HG03439 (cell line): ENCODE measurements at regions not wholly inside any gene's neighbourhood (a gene's known extent, or its start where the extent isn't known, plus 50 kb on each side); places are given as distances from the start of the nearest gene placed in this dataset.

Source experiments
- ATAC-seq: cut with Tn5 transposase; IDR thresholded peaks from one replicate; pipeline ENCODE4 v1.9.1; 2021; ENCODE audit warnings: mild to moderate bottlenecking, moderate library complexity; ENCODE audit not compliant: unreplicated experiment

- no peak for ATAC-seq
These were observed 108.4 kb upstream of the NBEA start for GRCh38 chr13:34833562-34834182.

GRCh38 chr13:34842466-34842865 lies 99.6 kb upstream of the NBEA start:
- no peak for ATAC-seq

GRCh38 chr13:34847766-34848165 lies 94.3 kb upstream of the NBEA start:
- ATAC-seq = no peak

GRCh38 chr13:34849406-34849805 lies 92.7 kb upstream of the NBEA start:
- no peak for ATAC-seq

GRCh38 chr13:34853161-34853560 lies 88.9 kb upstream of the NBEA start:
- ATAC-seq = no peak

- no peak for ATAC-seq
These were observed 84.3 kb upstream of the NBEA start for GRCh38 chr13:34857558-34858325.

- no peak for ATAC-seq
These were observed 79.8 kb upstream of the NBEA start for GRCh38 chr13:34862311-34862710.

- ATAC-seq = no peak
These were observed 79.4 kb upstream of the NBEA start for GRCh38 chr13:34862716-34863115.

GRCh38 chr13:34863360-34864135 lies 78.5 kb upstream of the NBEA start:
- no peak for ATAC-seq

GRCh38 chr13:34864671-34865070 lies 77.4 kb upstream of the NBEA start:
- ATAC-seq = no peak

GRCh38 chr13:34867590-34867989 lies 74.5 kb upstream of the NBEA start:
- ATAC-seq = no peak

- no peak for ATAC-seq
These were observed 73.3 kb upstream of the NBEA start for GRCh38 chr13:34868733-34869132.

- ATAC-seq = no peak
These were observed 72.4 kb upstream of the NBEA start for GRCh38 chr13:34869696-34870095.

- ATAC-seq = no peak
These were observed 63.7 kb upstream of the NBEA start for GRCh38 chr13:34878329-34878728.

- ATAC-seq = no peak
These were observed 62.2 kb upstream of the NBEA start for GRCh38 chr13:34879851-34880250.

GRCh38 chr13:34881494-34881893 lies 60.6 kb upstream of the NBEA start:
- no peak for ATAC-seq

- ATAC-seq = no peak
These were observed 58.7 kb upstream of the NBEA start for GRCh38 chr13:34883396-34883795.

- ATAC-seq = no peak
These were observed 57.7 kb upstream of the NBEA start for GRCh38 chr13:34884366-34884765.

- ATAC-seq = no peak
These were observed 55.8 kb upstream of the NBEA start for GRCh38 chr13:34886121-34886875.

- no peak for ATAC-seq
These were observed 55.1 kb upstream of the NBEA start for GRCh38 chr13:34886987-34887386.
